HG03108 (cell line): ENCODE measurements at regions not wholly inside any gene's neighbourhood (a gene's known extent, or its start where the extent isn't known, plus 50 kb on each side); places are given as distances from the start of the nearest gene placed in this dataset.

ENCODE experiments used
- ATAC-seq: cut with Tn5 transposase; IDR thresholded peaks from one replicate; pipeline ENCODE4 v1.9.1; 2021; ENCODE audit warnings: moderate library complexity; ENCODE audit not compliant: unreplicated experiment

- ATAC-seq, result no peak
These were observed 74.3 kb downstream of the TNFSF18 start for GRCh38 chr1:172976222-172977041.

- no peak for ATAC-seq
These were observed 73.3 kb downstream of the TNFSF18 start for GRCh38 chr1:172977296-172978017.

- no peak for ATAC-seq
These were observed 72.1 kb downstream of the TNFSF18 start for GRCh38 chr1:172978595-172978994.

- no peak for ATAC-seq
These were observed 70.9 kb downstream of the TNFSF18 start for GRCh38 chr1:172979828-172980227.

- no peak for ATAC-seq
These were observed 70.3 kb downstream of the TNFSF18 start for GRCh38 chr1:172980456-172980855.

- ATAC-seq, result no peak
These were observed 69.8 kb downstream of the TNFSF18 start for GRCh38 chr1:172980971-172981370.
